Right lobe of liver (tissue), 4 donors: ENCODE measurements at regions not wholly inside any gene's neighbourhood (a gene's known extent, or its start where the extent isn't known, plus 50 kb on each side); places are given as distances from the start of the nearest gene placed in this dataset.

ENCODE experiments used
- CTCF ChIP-seq, 4 donors: fragments of 200-600 bp in 3 of 4; fragments of 450-650 bp in 1 of 4; IDR thresholded peaks; one replicate each; pipeline versions ENCODE4 v1.5.1 to v1.8.0; 2016 to 2022; ENCODE audit warnings: antibody characterized with exemption in 4 of 4, mild to moderate bottlenecking in 2 of 4
- POLR2A ChIP-seq: fragments of 450-650 bp; IDR thresholded peaks from one replicate; pipeline ENCODE4 v1.6.1; 2017; ENCODE audit warnings: antibody characterized with exemption, mild to moderate bottlenecking
- donor health status: DM: no; HTN: no; CAD: no.
- donor health status: DM: no; HTN: no; CAD: no.
- donor health status: DM: no; HTN: yes; CAD: no.

- no peak for TF ChIP-seq POLR2A
- TF ChIP-seq CTCF (IDR thresholded peaks at IDR 0.05), result no peak
Measured at GRCh38 chr22:48637231-48637630, 1190.4 kb downstream of the BRD1 start.
